WTC11 (cell line): ENCODE measurements at regions not wholly inside any gene's neighbourhood (a gene's known extent, or its start where the extent isn't known, plus 50 kb on each side); places are given as distances from the start of the nearest gene placed in this dataset.

Experiments used
- ATAC-seq: fragments of 200-7000 bp; cut with Tn5 transposase; 2 replicates; pipeline ENCODE4 v1.10.0; 2021; ENCODE audit warnings: mild to moderate bottlenecking, moderate library complexity
- CTCF ChIA-PET: fragments of 300-600 bp; sonication (Branson Sonifier 250); formaldehyde crosslinking; loops from one replicate; lab custom pipeline; 2021; ENCODE audit warnings: antibody characterized with exemption; lab: Charles Lee
- POLR2A ChIA-PET: fragments of 350-600 bp; sonication (Branson Sonifier 250); formaldehyde crosslinking; loops from one replicate; lab custom pipeline; 2021; ENCODE audit warnings: antibody characterized with exemption; lab: Charles Lee
- DNase-seq: peaks from one replicate; pipeline ENCODE4 v3.0.0; 2021; ENCODE audit warnings: low spot score
- H3K27ac Mint-ChIP-seq: 2 replicates; pipeline ENCODE4 v1.8.0; 2021; ENCODE audit warnings: mixed read lengths
- H3K27me3 Mint-ChIP-seq: 2 replicates; pipeline ENCODE4 v1.8.0; 2021; ENCODE audit warnings: low read depth, mild to moderate bottlenecking, moderate library complexity, mixed read lengths
- H3K36me3 Mint-ChIP-seq: 2 replicates; pipeline ENCODE4 v1.8.0; 2021; ENCODE audit warnings: mixed read lengths
- H3K4me1 Mint-ChIP-seq: 2 replicates; pipeline ENCODE4 v1.8.0; 2022; ENCODE audit warnings: mixed read lengths
- H3K4me3 Mint-ChIP-seq: 2 replicates; pipeline ENCODE4 v1.8.0; 2021; ENCODE audit warnings: mild to moderate bottlenecking, moderate library complexity, mixed read lengths
- H3K9me3 Mint-ChIP-seq: 2 replicates; pipeline ENCODE4 v1.8.0; 2021; ENCODE audit warnings: mixed read lengths
- ELF4 ChIP-seq: sonication (generic); formaldehyde crosslinking; IDR thresholded peaks from 2 replicates; pipeline ENCODE4 v1.8.1; 2022; ENCODE audit warnings: low read depth, mild to moderate bottlenecking, moderate library complexity, missing genetic modification reagents
- GTF2I ChIP-seq: fragments of 250-450 bp; sonication (Bioruptor Pico); conservative IDR thresholded peaks from 2 replicates; pipeline ENCODE4 v1.4.0; 2021; ENCODE audit warnings: mild to moderate bottlenecking
- JUN ChIP-seq: sonication (generic); formaldehyde crosslinking; IDR thresholded peaks from 2 replicates; pipeline ENCODE4 v1.8.0; 2023; ENCODE audit warnings: mild to moderate bottlenecking, missing genetic modification reagents
- NFYB ChIP-seq: sonication (generic); formaldehyde crosslinking; conservative IDR thresholded peaks from 2 replicates; pipeline ENCODE4 v1.8.0; 2022; ENCODE audit warnings: low read depth, missing genetic modification reagents
- NR1H2 ChIP-seq: sonication (generic); formaldehyde crosslinking; IDR thresholded peaks from 2 replicates; pipeline ENCODE4 v1.9.0; 2021; ENCODE audit warnings: mild to moderate bottlenecking, moderate library complexity, missing genetic modification reagents
- ZNF121 ChIP-seq: sonication (generic); formaldehyde crosslinking; IDR thresholded peaks from 2 replicates; pipeline ENCODE4 v1.8.0; 2023; ENCODE audit warnings: missing genetic modification reagents
- ZNF219 ChIP-seq: sonication (generic); formaldehyde crosslinking; IDR thresholded peaks from 2 replicates; pipeline ENCODE4 v1.8.0; 2023; ENCODE audit warnings: missing genetic modification reagents, mild to moderate bottlenecking, borderline replicate concordance
- TF ChIP-seq, protein P1 (sequence below): sonication (generic); formaldehyde crosslinking; IDR thresholded peaks from 2 replicates; pipeline ENCODE4 v1.8.0; 2023; ENCODE audit warnings: missing genetic modification reagents, mild to moderate bottlenecking, borderline replicate concordance
- TF ChIP-seq, protein P2 (sequence below): fragments of 250-450 bp; sonication (Bioruptor Pico); IDR thresholded peaks from 2 replicates; pipeline ENCODE4 v1.9.0; 2021; ENCODE audit warnings: mild to moderate bottlenecking, borderline replicate concordance
- TF ChIP-seq, protein P3 (sequence below): sonication (generic); formaldehyde crosslinking; conservative IDR thresholded peaks from 2 replicates; pipeline ENCODE4 v1.8.1; 2022; ENCODE audit warnings: mild to moderate bottlenecking, missing genetic modification reagents
- TF ChIP-seq, protein P4 (sequence below): sonication (generic); formaldehyde crosslinking; IDR thresholded peaks from 2 replicates; pipeline ENCODE4 v1.8.1; 2023; ENCODE audit warnings: mild to moderate bottlenecking, missing genetic modification reagents, moderate library complexity
- TF ChIP-seq, protein P5 (sequence below): fragments of 250-450 bp; sonication (Bioruptor Pico); IDR thresholded peaks from 2 replicates; pipeline ENCODE4 v1.9.0; 2021; ENCODE audit warnings: mild to moderate bottlenecking
- TF ChIP-seq, protein P6 (sequence below): sonication (generic); formaldehyde crosslinking; IDR thresholded peaks from 2 replicates; pipeline ENCODE4 v1.8.0; 2022; ENCODE audit warnings: mild to moderate bottlenecking, missing genetic modification reagents
- TF ChIP-seq, protein P7 (sequence below): sonication (generic); formaldehyde crosslinking; IDR thresholded peaks from 2 replicates; pipeline ENCODE4 v1.8.0; 2022; ENCODE audit warnings: mild to moderate bottlenecking, missing genetic modification reagents

DNA sequence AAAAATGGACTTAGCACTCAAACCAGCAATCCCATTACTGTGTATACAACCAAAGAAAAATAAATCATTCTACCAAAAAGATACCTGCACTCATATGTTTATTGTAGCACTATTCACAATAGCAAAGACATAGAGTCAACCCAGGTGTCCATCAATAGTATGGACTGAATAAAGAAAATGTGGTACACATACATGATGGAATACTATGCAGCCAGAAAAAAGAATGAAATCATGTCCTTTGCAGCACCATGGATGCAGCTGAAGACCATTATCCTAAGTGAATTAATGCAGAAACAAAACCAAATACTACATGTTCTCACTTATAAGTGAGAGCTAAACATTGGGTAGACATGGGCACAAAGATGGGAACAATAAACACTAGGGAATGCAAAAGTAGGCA is 236.8 kb upstream of the POU5F2 start:
- Mint-ChIP-seq H3K4me1 (no peaks in the 10 kb centered on the region), H3K4me3 (no peak overlapping the region), H3K36me3 (peaks cover 31% of the 10 kb centered on the region), H3K9me3 (peaks cover 34% of the 10 kb centered on the region), H3K27ac (no peak overlapping the region)
- ATAC-seq (no peak), DNase-seq (no peak)
- TF ChIP-seq, protein P1, sequence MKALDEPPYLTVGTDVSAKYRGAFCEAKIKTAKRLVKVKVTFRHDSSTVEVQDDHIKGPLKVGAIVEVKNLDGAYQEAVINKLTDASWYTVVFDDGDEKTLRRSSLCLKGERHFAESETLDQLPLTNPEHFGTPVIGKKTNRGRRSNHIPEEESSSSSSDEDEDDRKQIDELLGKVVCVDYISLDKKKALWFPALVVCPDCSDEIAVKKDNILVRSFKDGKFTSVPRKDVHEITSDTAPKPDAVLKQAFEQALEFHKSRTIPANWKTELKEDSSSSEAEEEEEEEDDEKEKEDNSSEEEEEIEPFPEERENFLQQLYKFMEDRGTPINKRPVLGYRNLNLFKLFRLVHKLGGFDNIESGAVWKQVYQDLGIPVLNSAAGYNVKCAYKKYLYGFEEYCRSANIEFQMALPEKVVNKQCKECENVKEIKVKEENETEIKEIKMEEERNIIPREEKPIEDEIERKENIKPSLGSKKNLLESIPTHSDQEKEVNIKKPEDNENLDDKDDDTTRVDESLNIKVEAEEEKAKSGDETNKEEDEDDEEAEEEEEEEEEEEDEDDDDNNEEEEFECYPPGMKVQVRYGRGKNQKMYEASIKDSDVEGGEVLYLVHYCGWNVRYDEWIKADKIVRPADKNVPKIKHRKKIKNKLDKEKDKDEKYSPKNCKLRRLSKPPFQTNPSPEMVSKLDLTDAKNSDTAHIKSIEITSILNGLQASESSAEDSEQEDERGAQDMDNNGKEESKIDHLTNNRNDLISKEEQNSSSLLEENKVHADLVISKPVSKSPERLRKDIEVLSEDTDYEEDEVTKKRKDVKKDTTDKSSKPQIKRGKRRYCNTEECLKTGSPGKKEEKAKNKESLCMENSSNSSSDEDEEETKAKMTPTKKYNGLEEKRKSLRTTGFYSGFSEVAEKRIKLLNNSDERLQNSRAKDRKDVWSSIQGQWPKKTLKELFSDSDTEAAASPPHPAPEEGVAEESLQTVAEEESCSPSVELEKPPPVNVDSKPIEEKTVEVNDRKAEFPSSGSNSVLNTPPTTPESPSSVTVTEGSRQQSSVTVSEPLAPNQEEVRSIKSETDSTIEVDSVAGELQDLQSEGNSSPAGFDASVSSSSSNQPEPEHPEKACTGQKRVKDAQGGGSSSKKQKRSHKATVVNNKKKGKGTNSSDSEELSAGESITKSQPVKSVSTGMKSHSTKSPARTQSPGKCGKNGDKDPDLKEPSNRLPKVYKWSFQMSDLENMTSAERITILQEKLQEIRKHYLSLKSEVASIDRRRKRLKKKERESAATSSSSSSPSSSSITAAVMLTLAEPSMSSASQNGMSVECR = no peak
- TF ChIP-seq NFYB (CRISPR knock-in tag) (no peak), JUN (CRISPR knock-in tag) (no peak), ZNF219 (CRISPR knock-in tag) (no peak), GTF2I (CRISPR knock-in tag) (0 out of 2 replicates have a peak, but pooled peaks have one; percentile 7), ZNF121 (CRISPR knock-in tag) (no peak), ELF4 (CRISPR knock-in tag) (no peak)
- TF ChIP-seq, protein P2, sequence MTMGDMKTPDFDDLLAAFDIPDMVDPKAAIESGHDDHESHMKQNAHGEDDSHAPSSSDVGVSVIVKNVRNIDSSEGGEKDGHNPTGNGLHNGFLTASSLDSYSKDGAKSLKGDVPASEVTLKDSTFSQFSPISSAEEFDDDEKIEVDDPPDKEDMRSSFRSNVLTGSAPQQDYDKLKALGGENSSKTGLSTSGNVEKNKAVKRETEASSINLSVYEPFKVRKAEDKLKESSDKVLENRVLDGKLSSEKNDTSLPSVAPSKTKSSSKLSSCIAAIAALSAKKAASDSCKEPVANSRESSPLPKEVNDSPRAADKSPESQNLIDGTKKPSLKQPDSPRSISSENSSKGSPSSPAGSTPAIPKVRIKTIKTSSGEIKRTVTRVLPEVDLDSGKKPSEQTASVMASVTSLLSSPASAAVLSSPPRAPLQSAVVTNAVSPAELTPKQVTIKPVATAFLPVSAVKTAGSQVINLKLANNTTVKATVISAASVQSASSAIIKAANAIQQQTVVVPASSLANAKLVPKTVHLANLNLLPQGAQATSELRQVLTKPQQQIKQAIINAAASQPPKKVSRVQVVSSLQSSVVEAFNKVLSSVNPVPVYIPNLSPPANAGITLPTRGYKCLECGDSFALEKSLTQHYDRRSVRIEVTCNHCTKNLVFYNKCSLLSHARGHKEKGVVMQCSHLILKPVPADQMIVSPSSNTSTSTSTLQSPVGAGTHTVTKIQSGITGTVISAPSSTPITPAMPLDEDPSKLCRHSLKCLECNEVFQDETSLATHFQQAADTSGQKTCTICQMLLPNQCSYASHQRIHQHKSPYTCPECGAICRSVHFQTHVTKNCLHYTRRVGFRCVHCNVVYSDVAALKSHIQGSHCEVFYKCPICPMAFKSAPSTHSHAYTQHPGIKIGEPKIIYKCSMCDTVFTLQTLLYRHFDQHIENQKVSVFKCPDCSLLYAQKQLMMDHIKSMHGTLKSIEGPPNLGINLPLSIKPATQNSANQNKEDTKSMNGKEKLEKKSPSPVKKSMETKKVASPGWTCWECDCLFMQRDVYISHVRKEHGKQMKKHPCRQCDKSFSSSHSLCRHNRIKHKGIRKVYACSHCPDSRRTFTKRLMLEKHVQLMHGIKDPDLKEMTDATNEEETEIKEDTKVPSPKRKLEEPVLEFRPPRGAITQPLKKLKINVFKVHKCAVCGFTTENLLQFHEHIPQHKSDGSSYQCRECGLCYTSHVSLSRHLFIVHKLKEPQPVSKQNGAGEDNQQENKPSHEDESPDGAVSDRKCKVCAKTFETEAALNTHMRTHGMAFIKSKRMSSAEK (CRISPR knock-in tag) = no peak
- TF ChIP-seq, protein P3, sequence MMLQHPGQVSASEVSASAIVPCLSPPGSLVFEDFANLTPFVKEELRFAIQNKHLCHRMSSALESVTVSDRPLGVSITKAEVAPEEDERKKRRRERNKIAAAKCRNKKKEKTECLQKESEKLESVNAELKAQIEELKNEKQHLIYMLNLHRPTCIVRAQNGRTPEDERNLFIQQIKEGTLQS = no peak
- TF ChIP-seq, all 79 proteins: peak for 1
- ChIA-PET CTCF (no interaction called here), POLR2A (no interaction called here)
- H3K27me3 Mint-ChIP-seq = no peaks in the 10 kb centered on the region; the same call in 1 of the 2 replicates

DNA sequence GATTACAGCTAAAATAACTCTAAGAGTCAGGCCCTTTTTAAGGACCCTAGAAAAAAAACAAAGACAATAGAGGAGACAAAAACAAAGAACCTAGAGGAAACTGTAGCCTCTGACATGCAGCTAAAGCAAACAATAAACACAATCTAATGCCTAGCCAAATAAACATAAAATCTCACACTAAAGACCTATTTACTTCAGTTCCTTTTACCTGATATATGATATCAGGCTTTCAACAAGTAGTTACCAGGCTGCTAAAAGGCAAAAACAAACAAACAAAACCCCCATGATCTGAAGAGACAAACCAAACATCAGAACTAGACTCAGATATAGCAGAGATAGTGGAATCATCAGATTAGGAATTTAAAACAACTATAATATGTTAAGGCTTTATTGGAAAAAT is 226.5 kb upstream of the POU5F2 start:
- ATAC-seq = peak; percentile 26; the same call in 1 of the 2 replicates
- H3K4me1 Mint-ChIP-seq = peaks cover 22% of the 10 kb centered on the region
- H3K27me3 Mint-ChIP-seq = peaks cover 3% of the 10 kb centered on the region
- ChIA-PET POLR2A (no interaction called here), CTCF (interaction anchor here (1.2 kb wide), 1 partner anchor 214 kb away, joined by 3 read pairs; no protein-coding TSS in a partner anchor)
- no peaks in the 10 kb centered on the region for H3K9me3 Mint-ChIP-seq
- DNase-seq = no peak
- H3K27ac Mint-ChIP-seq = no peak overlapping the region
- TF ChIP-seq NR1H2 (CRISPR knock-in tag) = no peak
- TF ChIP-seq, protein P4, sequence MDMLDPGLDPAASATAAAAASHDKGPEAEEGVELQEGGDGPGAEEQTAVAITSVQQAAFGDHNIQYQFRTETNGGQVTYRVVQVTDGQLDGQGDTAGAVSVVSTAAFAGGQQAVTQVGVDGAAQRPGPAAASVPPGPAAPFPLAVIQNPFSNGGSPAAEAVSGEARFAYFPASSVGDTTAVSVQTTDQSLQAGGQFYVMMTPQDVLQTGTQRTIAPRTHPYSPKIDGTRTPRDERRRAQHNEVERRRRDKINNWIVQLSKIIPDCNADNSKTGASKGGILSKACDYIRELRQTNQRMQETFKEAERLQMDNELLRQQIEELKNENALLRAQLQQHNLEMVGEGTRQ (CRISPR knock-in tag) = no peak
- TF ChIP-seq, protein P1 = no peak
- TF ChIP-seq, protein P5, sequence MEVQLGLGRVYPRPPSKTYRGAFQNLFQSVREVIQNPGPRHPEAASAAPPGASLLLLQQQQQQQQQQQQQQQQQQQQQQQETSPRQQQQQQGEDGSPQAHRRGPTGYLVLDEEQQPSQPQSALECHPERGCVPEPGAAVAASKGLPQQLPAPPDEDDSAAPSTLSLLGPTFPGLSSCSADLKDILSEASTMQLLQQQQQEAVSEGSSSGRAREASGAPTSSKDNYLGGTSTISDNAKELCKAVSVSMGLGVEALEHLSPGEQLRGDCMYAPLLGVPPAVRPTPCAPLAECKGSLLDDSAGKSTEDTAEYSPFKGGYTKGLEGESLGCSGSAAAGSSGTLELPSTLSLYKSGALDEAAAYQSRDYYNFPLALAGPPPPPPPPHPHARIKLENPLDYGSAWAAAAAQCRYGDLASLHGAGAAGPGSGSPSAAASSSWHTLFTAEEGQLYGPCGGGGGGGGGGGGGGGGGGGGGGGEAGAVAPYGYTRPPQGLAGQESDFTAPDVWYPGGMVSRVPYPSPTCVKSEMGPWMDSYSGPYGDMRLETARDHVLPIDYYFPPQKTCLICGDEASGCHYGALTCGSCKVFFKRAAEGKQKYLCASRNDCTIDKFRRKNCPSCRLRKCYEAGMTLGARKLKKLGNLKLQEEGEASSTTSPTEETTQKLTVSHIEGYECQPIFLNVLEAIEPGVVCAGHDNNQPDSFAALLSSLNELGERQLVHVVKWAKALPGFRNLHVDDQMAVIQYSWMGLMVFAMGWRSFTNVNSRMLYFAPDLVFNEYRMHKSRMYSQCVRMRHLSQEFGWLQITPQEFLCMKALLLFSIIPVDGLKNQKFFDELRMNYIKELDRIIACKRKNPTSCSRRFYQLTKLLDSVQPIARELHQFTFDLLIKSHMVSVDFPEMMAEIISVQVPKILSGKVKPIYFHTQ (CRISPR knock-in tag) = no peak
- TF ChIP-seq, protein P6, sequence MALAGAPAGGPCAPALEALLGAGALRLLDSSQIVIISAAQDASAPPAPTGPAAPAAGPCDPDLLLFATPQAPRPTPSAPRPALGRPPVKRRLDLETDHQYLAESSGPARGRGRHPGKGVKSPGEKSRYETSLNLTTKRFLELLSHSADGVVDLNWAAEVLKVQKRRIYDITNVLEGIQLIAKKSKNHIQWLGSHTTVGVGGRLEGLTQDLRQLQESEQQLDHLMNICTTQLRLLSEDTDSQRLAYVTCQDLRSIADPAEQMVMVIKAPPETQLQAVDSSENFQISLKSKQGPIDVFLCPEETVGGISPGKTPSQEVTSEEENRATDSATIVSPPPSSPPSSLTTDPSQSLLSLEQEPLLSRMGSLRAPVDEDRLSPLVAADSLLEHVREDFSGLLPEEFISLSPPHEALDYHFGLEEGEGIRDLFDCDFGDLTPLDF (CRISPR knock-in tag) = no peak
- TF ChIP-seq, protein P7, sequence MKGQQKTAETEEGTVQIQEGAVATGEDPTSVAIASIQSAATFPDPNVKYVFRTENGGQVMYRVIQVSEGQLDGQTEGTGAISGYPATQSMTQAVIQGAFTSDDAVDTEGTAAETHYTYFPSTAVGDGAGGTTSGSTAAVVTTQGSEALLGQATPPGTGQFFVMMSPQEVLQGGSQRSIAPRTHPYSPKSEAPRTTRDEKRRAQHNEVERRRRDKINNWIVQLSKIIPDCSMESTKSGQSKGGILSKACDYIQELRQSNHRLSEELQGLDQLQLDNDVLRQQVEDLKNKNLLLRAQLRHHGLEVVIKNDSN = no peak
- no peak overlapping the region for H3K4me3 Mint-ChIP-seq
- no peaks in the 10 kb centered on the region for H3K36me3 Mint-ChIP-seq
